ENCODE measurements at regions not wholly inside any gene's neighbourhood (a gene's known extent, or its start where the extent isn't known, plus 50 kb on each side); places are given as distances from the start of the nearest gene placed in this dataset.

- H3K27ac ChIP-seq, result no peak overlapping the region
- no peaks in the 10 kb centered on the region for H3K27me3 ChIP-seq (replicated peaks)
- no peaks in the 10 kb centered on the region for H3K36me3 ChIP-seq (replicated peaks)
- DNase-seq, result no peak
- H3K4me3 ChIP-seq (ENCODE audit: low read depth, low read length), result no peak overlapping the region
- in situ Hi-C loops (cut with HindIII; ENCODE audit: low pct_ligation_motif_present, low sequenced_read_pairs), result no loop called here
- TF ChIP-seq CTCF (IDR thresholded peaks at IDR 0.05; ENCODE audit: low read depth, low read length, missing control alignments), result no peak
These were observed 99.3 kb downstream of the SLC24A2 start for GRCh38 chr9:19689328-19690101.

- in situ Hi-C loops (cut with HindIII; ENCODE audit: low pct_ligation_motif_present, low sequenced_read_pairs), result no loop called here
- Histone ChIP-seq H3K27me3 (replicated peaks) (no peaks in the 10 kb centered on the region), H3K4me3 (ENCODE audit: low read depth, low read length) (no peak overlapping the region), H3K27ac (no peak overlapping the region), H3K36me3 (replicated peaks) (no peaks in the 10 kb centered on the region)
- no peak for DNase-seq
- no peak for TF ChIP-seq CTCF (IDR thresholded peaks at IDR 0.05; ENCODE audit: low read depth, low read length, missing control alignments)
These were observed 105.1 kb downstream of the SLC24A2 start for GRCh38 chr9:19683715-19684114.

- Histone ChIP-seq H3K36me3 (replicated peaks) (no peaks in the 10 kb centered on the region), H3K27ac (no peak overlapping the region), H3K4me3 (ENCODE audit: low read depth, low read length) (no peak overlapping the region), H3K27me3 (replicated peaks) (no peaks in the 10 kb centered on the region)
- in situ Hi-C loops (cut with HindIII; ENCODE audit: low pct_ligation_motif_present, low sequenced_read_pairs), result no loop called here
- no peak for DNase-seq
- no peak for TF ChIP-seq CTCF (IDR thresholded peaks at IDR 0.05; ENCODE audit: low read depth, low read length, missing control alignments)
These were observed 106.4 kb downstream of the SLC24A2 start for GRCh38 chr9:19682397-19682796.

- no peaks in the 10 kb centered on the region for H3K36me3 ChIP-seq (replicated peaks)
- H3K4me3 ChIP-seq (ENCODE audit: low read depth, low read length), result no peak overlapping the region
- no peak overlapping the region for H3K27ac ChIP-seq
- DNase-seq, result no peak
- H3K27me3 ChIP-seq (replicated peaks), result no peaks in the 10 kb centered on the region
- in situ Hi-C loops (cut with HindIII; ENCODE audit: low pct_ligation_motif_present, low sequenced_read_pairs), result no loop called here
- no peak for TF ChIP-seq CTCF (IDR thresholded peaks at IDR 0.05; ENCODE audit: low read depth, low read length, missing control alignments)
These were observed 107.0 kb downstream of the SLC24A2 start for GRCh38 chr9:19681846-19682245.

- DNase-seq, result no peak
- TF ChIP-seq CTCF (IDR thresholded peaks at IDR 0.05; ENCODE audit: low read depth, low read length, missing control alignments), result no peak
- no peaks in the 10 kb centered on the region for H3K36me3 ChIP-seq (replicated peaks)
- no peaks in the 10 kb centered on the region for H3K27me3 ChIP-seq (replicated peaks)
- H3K4me3 ChIP-seq (ENCODE audit: low read depth, low read length), result no peak overlapping the region
- H3K27ac ChIP-seq, result no peak overlapping the region
- in situ Hi-C loops (cut with HindIII; ENCODE audit: low pct_ligation_motif_present, low sequenced_read_pairs), result no loop called here
These were observed 110.9 kb downstream of the SLC24A2 start for GRCh38 chr9:19677924-19678323.

GRCh38 chr9:19675492-19675891, 113.3 kb downstream of the SLC24A2 start:
- no peak for DNase-seq
- no peaks in the 10 kb centered on the region for H3K36me3 ChIP-seq (replicated peaks)
- H3K27ac ChIP-seq, result no peak overlapping the region
- H3K4me3 ChIP-seq (ENCODE audit: low read depth, low read length), result no peak overlapping the region
- in situ Hi-C loops (cut with HindIII; ENCODE audit: low pct_ligation_motif_present, low sequenced_read_pairs), result no loop called here
- H3K27me3 ChIP-seq (replicated peaks), result no peaks in the 10 kb centered on the region
- no peak for TF ChIP-seq CTCF (IDR thresholded peaks at IDR 0.05; ENCODE audit: low read depth, low read length, missing control alignments)

All from brain microvascular endothelial cell (primary cell).